NOMO-1 treated with dmso at 0.1 percent for 144 hours (cell line): ENCODE measurements at regions not wholly inside any gene's neighbourhood (a gene's known extent, or its start where the extent isn't known, plus 50 kb on each side); places are given as distances from the start of the nearest gene placed in this dataset.

Experiments used
- DNase-seq: peaks from one replicate; lab custom pipeline; 2025; ENCODE audit not compliant: unreplicated experiment; lab: John Stamatoyannopoulos, UW

GRCh38 chr16:13393816-13394215 lies 492.4 kb downstream of the SHISA9 start:
- DNase-seq = no peak

GRCh38 chr16:13394488-13394887 lies 493.1 kb downstream of the SHISA9 start:
- no peak for DNase-seq

GRCh38 chr16:13397126-13397525 lies 495.7 kb downstream of the SHISA9 start:
- no peak for DNase-seq

GRCh38 chr16:13401641-13402040 lies 500.2 kb downstream of the SHISA9 start:
- no peak for DNase-seq

- DNase-seq = no peak
Measured at GRCh38 chr16:13402601-13403000, 501.2 kb downstream of the SHISA9 start.

GRCh38 chr16:13403326-13403725 lies 501.9 kb downstream of the SHISA9 start:
- no peak for DNase-seq

GRCh38 chr16:13414154-13414553 lies 505.8 kb upstream of the ERCC4 start:
- no peak for DNase-seq

GRCh38 chr16:13419589-13419988 lies 500.4 kb upstream of the ERCC4 start:
- DNase-seq = no peak

- no peak for DNase-seq
Measured at GRCh38 chr16:13421726-13422125, 498.2 kb upstream of the ERCC4 start.

- DNase-seq = no peak
Measured at GRCh38 chr16:13425836-13426235, 494.1 kb upstream of the ERCC4 start.

- no peak for DNase-seq
Measured at GRCh38 chr16:13426269-13426668, 493.7 kb upstream of the ERCC4 start.

- DNase-seq = no peak
Measured at GRCh38 chr16:13426736-13427135, 493.2 kb upstream of the ERCC4 start.

- DNase-seq = no peak
Measured at GRCh38 chr16:13427943-13428342, 492.0 kb upstream of the ERCC4 start.

GRCh38 chr16:13429416-13429815 lies 490.5 kb upstream of the ERCC4 start:
- no peak for DNase-seq

GRCh38 chr16:13435415-13435814 lies 484.5 kb upstream of the ERCC4 start:
- no peak for DNase-seq

- DNase-seq = no peak
Measured at GRCh38 chr16:13435873-13436474, 484.0 kb upstream of the ERCC4 start.

- no peak for DNase-seq
Measured at GRCh38 chr16:13436641-13437412, 483.1 kb upstream of the ERCC4 start.

- DNase-seq = no peak
Measured at GRCh38 chr16:13437413-13437795, 482.6 kb upstream of the ERCC4 start.

GRCh38 chr16:13438064-13438463 lies 481.9 kb upstream of the ERCC4 start:
- no peak for DNase-seq

- no peak for DNase-seq
Measured at GRCh38 chr16:13439766-13440165, 480.2 kb upstream of the ERCC4 start.

- no peak for DNase-seq
Measured at GRCh38 chr16:13441675-13442074, 478.3 kb upstream of the ERCC4 start.

- no peak for DNase-seq
Measured at GRCh38 chr16:13448346-13448745, 471.6 kb upstream of the ERCC4 start.

GRCh38 chr16:13453325-13453724 lies 466.6 kb upstream of the ERCC4 start:
- DNase-seq = no peak
